GM19372 (cell line): ENCODE measurements at regions not wholly inside any gene's neighbourhood (a gene's known extent, or its start where the extent isn't known, plus 50 kb on each side); places are given as distances from the start of the nearest gene placed in this dataset.
"Not testable (repeated sequence)": the region's sequence is repeated elsewhere in the genome, so short reads cannot be mapped to it uniquely, and the experiment has no call there.

Experiments used
- ATAC-seq: cut with Tn5 transposase; IDR thresholded peaks from one replicate; pipeline ENCODE4 v1.9.1; 2021; ENCODE audit warnings: mild to moderate bottlenecking, low read depth, moderate library complexity; ENCODE audit not compliant: unreplicated experiment

DNA sequence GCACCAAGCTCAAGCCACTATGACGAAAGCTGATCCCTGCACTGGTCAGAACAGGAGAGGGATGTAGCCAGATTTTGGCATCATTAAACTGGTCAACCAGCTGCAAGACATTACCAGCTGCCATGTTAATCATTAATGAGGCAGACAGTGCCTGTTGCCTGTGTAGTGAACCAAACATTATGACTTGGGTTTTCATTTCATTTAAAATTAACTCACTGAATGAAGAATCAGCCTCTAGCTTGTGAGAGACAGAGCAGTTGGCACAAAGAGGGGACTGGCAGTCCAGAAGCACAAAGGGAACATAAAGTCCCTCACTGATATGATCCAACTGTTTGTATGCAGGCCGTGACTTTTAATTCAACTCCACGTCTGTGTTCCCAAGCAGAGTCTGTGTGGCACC is 318.9 kb downstream of the SEC16B start:
- no peak for ATAC-seq

GRCh38 chr1:177648731-177649265 is 321.1 kb downstream of the SEC16B start:
- ATAC-seq: no peak

DNA sequence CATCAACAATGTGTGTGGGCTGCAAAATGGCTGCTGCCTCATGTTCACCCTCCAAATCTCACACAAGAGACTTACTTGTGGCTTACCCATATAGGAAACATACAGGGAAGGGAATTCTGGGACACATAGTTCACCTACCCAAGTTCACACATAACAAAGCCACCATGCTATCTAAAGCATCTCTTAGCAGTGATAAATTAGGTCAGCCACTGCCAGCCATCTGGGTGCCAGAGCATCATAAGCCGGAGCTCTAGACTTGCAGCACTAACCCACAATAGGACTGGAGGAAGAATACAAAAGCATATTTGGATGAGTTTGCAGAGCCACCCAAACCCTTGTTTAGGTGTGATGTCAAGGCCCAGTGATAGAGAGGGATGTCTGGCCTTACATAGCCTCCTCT is 321.7 kb downstream of the SEC16B start:
- ATAC-seq: no peak

DNA sequence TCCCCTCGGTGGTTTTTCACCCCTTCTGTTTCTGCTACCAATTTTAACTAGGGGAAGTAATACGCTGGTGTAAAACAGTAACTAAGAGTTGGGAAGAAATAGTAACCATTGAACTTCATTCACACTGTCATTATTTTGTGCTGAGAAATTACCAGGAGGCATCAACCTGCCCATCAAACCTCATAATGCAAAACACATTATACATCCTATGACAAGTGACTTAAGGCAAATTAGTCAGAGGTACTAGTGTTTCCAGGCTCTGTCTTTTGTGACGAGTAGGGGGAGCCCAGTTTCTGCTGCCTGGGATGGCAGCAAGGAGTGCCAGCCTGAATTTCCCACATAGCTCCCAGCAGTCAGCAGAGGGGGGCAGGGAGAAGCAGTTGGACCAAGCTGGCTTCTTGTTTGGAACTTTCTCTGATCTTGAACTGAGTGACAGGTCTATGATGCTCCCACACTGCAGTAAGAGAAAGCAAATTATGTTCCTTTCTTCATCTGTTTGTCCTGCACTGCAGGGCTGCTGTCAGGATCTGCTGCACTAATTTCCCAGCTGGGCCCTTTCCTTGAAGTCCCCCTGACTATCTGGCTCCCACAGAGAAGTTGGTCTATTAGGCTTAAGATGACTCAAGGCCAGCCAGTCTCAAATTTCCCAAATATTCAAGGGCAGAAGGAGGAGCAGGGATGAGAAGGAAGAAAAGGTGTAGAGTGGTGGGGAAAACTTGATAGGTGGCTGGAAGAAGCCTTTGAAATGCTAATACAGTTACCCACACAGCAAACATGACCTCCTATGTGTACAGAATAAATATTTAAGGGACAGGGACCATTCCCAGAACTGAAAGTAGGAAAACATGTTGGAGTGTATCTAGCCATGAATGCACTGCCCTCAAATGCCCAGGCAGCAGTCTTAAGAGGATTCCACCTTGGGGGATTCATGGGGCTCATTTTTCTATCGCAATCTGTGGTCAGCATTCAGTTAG is 322.8 kb downstream of the SEC16B start:
- ATAC-seq: no peak

DNA sequence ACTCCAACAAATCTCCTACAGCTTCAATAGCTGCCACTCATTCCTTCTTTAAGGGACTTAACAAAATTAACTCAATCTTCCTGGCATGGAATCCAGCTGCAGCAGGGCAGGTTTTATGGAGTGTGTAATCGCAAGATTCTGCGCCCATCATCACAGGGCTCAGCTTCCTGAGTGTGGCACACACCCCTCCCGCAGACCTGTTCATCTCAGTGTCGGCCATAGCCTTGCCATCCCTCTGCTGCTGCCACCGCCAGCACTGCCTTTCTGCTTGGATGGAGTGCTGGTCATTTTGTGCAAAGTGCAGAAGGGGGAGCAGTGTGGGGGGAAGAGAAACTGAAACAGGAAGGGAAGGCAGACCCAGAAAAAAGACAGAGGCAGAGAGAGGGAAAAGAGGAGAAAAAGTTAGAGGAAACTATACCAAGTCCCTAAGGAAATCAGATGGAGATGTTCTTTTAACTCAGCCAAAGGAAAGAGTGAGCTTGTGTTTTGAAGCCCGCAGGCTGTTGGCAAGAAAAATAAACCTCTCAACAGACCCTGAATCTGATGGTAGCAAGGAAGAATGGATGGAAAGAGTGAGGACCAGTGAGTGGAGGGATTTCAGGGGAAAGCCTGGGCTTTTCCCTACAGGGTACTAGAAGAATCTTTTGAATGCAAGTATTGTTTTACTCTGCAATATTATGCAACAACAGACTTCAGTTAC is 324.2 kb downstream of the SEC16B start:
- ATAC-seq: no peak

DNA sequence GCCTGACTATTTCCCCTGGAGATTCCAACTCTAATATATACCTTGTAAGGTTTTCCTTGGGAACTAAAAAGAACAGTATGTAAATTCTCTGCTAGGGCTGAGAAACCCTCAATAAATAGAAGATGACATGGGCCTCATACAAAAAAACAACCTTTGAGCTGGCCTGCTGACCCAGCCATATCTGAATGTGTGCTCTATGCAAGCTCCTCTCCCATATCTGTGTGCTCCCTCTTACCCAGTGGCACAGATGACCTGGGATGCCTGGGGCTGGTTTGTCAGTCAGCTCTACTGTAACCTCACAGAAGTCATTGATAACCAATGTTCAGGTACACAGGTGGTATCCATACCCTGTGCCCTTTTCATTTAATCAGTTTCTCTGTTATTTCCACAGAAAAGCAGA is 329.2 kb downstream of the SEC16B start:
- no peak for ATAC-seq

DNA sequence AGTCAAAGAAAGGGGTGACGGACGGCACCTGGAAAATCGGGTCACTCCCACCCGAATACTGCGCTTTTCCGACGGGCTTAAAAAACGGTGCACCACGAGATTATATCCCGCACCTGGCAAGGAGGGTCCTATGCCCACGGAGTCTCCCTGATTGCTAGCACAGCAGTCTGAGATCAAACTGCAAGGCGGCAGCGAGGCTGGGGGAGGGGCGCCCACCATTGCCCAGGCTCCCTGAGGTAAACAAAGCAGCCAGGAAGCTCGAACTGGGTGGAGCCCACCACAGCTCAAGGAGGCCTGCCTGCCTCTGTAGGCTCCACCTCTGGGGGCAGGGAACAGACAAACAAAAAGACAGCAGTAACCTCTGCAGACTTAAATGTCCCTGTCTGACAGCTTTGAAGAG is 335.7 kb downstream of the SEC16B start:
- ATAC-seq: not testable (repeated sequence)

DNA sequence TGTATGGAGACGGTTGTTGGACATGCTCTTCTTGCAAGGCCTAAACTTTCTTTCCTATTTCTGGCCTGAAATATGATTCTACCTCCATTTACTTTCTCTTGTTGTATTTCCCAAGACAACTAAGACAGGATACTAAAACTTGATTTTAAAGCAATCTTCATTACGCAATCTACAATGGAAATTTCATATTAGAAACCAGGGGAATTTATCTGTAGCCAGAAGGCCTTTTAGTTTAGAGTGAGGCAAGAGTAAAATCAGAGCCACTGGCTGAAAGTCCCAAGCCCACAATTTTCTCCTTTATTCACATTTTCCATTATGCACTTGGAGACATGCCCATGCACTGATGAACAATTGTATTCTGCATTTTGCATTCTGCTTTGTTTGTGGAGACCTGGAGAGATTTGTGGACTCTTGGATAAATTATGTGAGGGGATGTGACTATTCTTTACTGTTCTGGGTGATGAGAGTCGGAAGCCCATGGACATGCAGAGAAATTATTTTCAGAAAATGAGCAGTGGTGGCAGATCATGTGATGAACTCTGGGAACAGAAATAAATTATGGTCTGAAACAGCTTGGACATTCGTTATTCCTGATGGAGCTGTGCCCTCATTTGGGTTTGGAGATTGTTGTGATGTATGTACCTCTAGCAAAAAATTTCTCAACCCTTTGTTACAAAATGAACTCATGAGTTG is 336.8 kb downstream of the SEC16B start:
- no peak for ATAC-seq

GRCh38 chr1:177631770-177632169 is 338.1 kb downstream of the SEC16B start:
- no peak for ATAC-seq

GRCh38 chr1:177629526-177629925 is 340.3 kb downstream of the SEC16B start:
- no peak for ATAC-seq

- no peak for ATAC-seq
Measured at GRCh38 chr1:177627148-177627910, 342.5 kb downstream of the SEC16B start.

DNA sequence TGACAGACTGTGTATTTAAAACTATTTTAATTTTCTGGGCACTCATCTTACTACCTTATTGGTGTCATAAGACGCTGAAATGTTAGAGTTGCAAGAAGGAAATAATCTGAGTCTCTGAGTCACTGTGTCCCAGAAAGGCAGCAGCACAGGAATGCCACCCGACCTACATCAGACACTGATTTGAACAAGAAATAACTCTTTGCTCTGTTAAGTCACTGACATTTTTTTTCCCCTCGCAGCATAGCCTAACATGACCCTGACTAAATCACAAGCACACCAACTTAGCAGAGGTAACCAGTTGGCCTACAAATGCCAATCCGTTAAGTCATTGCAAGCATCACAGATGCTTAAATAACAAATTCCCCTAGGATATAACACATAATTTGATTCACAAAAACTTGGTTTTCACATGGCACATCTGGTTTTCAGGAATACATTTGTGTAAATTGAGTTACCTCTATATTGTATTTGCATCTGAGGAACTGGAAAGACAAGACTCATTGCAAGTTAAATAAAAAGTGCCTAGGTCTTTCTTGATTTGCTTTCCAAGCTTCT is 349.1 kb downstream of the SEC16B start:
- no peak for ATAC-seq

DNA sequence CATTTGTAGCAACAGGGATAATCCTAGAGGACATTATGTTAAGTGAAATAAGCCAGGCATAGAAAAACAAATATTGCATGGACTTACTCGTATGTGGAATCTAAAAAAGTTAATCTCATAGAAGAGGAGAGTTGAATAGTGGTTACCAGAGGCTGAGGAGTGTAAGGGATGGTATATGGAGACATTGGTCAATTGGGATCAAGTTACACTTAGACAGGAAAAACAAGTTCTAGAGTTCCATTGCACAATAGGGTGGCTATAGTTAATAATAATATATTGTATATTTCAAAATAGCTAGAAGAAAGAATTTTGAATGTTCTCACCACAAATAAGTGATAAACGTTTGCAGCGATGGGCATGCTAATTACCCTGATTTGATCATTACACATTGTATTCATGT is 354.6 kb downstream of the SEC16B start:
- no peak for ATAC-seq

DNA sequence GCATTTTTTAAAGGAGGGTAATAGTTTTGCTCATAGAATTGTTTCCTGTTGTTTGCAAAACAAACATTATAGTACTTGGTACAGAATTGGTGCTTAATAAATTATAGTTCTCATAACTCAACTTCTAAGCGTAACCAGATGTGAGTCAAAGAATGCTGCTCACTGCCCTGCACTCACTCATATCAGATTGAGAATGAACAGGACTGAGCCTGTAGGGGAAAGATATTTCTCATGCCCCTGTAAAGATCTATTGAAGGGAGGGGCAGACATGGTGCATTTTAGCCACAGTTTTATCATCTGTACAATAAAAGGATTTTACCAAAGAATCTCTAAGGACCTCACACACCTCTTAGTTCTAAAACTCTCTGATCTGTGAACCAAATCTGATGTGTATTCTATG is 358.5 kb downstream of the SEC16B start:
- ATAC-seq: no peak

GRCh38 chr1:177609953-177610352 is 359.9 kb downstream of the SEC16B start:
- no peak for ATAC-seq

DNA sequence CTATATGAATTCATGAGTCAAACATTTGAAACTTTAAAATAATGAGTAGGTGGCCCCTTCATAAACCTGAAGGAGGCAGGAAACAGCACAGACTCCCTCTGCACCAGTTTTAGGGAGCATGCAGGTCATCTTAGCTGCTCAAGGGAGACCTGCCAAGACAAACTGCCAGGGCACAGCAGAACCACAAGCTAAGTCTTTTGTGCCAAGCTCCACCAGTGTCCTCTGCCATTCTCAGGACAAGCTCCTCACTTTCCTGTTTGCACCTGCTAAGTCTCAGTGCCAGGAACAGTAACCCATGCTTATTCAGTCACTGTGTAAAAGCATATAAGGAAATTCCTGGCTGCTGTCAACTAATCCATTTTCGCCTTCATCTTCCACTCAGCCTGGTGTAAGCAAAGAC is 368.9 kb downstream of the SEC16B start:
- ATAC-seq: no peak

GRCh38 chr1:177600321-177600720 is 369.5 kb downstream of the SEC16B start:
- ATAC-seq: no peak

- ATAC-seq: no peak
Measured at GRCh38 chr1:177597393-177597792, 372.5 kb downstream of the SEC16B start.

GRCh38 chr1:177596485-177596884 is 373.4 kb downstream of the SEC16B start:
- no peak for ATAC-seq

DNA sequence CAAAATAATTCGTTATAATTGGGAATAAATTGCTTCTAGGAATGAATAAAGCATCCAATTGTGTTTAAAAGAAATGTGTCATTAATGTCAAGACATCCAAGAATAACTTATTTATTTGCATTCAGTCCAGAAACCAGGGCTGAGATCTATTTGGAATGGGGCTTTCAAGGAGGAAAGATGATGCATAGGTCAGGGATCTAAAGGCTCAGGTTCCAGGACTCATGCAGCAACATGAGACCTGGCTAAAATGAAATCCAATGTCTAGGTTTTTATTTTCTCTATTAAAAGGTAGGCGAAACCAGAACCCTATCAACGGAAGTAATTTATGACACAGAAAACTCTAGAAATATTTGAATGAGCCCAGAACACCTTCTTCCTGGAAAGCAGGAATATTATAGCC is 376.8 kb downstream of the SEC16B start:
- ATAC-seq: no peak
